SHP77 (cell line): ENCODE measurements at regions not wholly inside any gene's neighbourhood (a gene's known extent, or its start where the extent isn't known, plus 50 kb on each side); places are given as distances from the start of the nearest gene placed in this dataset.

ENCODE experiments used
- DNase-seq, 2 experiments: peaks; one replicate each; lab custom pipeline; 2025; lab: John Stamatoyannopoulos, UW

GRCh38 chr4:106677213-106677612 lies 308.6 kb upstream of the GIMD1 start:
- DNase-seq = no peak

GRCh38 chr4:106676173-106676921 lies 307.8 kb upstream of the GIMD1 start:
- DNase-seq = no peak

GRCh38 chr4:106671716-106672115 lies 303.1 kb upstream of the GIMD1 start:
- DNase-seq = no peak

- DNase-seq = no peak
Measured at GRCh38 chr4:106670976-106671375, 302.4 kb upstream of the GIMD1 start.

- DNase-seq = no peak
Measured at GRCh38 chr4:106659371-106659770, 290.8 kb upstream of the GIMD1 start.

GRCh38 chr4:106652095-106652494 lies 283.5 kb upstream of the GIMD1 start:
- no peak for DNase-seq

- DNase-seq = no peak
Measured at GRCh38 chr4:106650701-106651100, 282.1 kb upstream of the GIMD1 start.

GRCh38 chr4:106647451-106647850 lies 278.9 kb upstream of the GIMD1 start:
- DNase-seq = no peak

- DNase-seq = no peak
Measured at GRCh38 chr4:106629268-106629625, 260.7 kb upstream of the GIMD1 start.

GRCh38 chr4:106628586-106629267 lies 260.1 kb upstream of the GIMD1 start:
- no peak for DNase-seq

GRCh38 chr4:106627051-106627450 lies 258.5 kb upstream of the GIMD1 start:
- DNase-seq = no peak

- no peak for DNase-seq
Measured at GRCh38 chr4:106624671-106625070, 256.1 kb upstream of the GIMD1 start.

GRCh38 chr4:106618956-106619355 lies 250.4 kb upstream of the GIMD1 start:
- DNase-seq = no peak

GRCh38 chr4:106615961-106616360 lies 247.4 kb upstream of the GIMD1 start:
- DNase-seq = no peak

GRCh38 chr4:106615410-106615945 lies 246.9 kb upstream of the GIMD1 start:
- no peak for DNase-seq

- no peak for DNase-seq
Measured at GRCh38 chr4:106614441-106614840, 245.9 kb upstream of the GIMD1 start.

GRCh38 chr4:106609917-106610316 lies 241.3 kb upstream of the GIMD1 start:
- no peak for DNase-seq

- no peak for DNase-seq
Measured at GRCh38 chr4:106607558-106607957, 239.0 kb upstream of the GIMD1 start.

GRCh38 chr4:106604319-106605051 lies 235.9 kb upstream of the GIMD1 start:
- DNase-seq = no peak

- no peak for DNase-seq
Measured at GRCh38 chr4:106603471-106603870, 234.9 kb upstream of the GIMD1 start.

GRCh38 chr4:106602711-106603110 lies 234.1 kb upstream of the GIMD1 start:
- DNase-seq = no peak

- no peak for DNase-seq
Measured at GRCh38 chr4:106601519-106601918, 232.9 kb upstream of the GIMD1 start.

- no peak for DNase-seq
Measured at GRCh38 chr4:106595906-106596305, 227.3 kb upstream of the GIMD1 start.
